ENCODE measurements at regions not wholly inside any gene's neighbourhood (a gene's known extent, or its start where the extent isn't known, plus 50 kb on each side); places are given as distances from the start of the nearest gene placed in this dataset.

DNA sequence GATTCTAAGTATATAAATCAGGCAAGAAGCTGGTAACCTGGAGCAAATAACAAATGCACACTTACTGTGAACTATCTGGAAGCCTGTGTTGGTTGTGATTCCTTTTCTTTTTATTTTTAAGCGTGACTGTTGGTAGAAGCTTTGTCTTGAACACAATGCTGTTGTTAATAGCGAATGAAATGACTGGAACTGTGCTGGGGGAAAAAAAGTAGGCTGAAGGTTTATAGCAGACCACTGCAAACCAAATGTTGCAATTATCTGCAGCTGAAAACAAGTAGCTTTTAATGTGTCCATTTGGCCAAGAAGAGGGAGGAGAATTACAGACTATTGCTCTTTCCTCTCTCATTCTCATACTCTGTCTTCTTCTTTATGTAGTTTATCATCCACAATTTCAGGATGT lies 184.5 kb upstream of the DNAJC19 start:
- no peak for TF ChIP-seq SETDB1 (IDR thresholded peaks at IDR 0.05; ENCODE audit: insufficient read length, low read length)
- TF ChIP-seq, protein P1, sequence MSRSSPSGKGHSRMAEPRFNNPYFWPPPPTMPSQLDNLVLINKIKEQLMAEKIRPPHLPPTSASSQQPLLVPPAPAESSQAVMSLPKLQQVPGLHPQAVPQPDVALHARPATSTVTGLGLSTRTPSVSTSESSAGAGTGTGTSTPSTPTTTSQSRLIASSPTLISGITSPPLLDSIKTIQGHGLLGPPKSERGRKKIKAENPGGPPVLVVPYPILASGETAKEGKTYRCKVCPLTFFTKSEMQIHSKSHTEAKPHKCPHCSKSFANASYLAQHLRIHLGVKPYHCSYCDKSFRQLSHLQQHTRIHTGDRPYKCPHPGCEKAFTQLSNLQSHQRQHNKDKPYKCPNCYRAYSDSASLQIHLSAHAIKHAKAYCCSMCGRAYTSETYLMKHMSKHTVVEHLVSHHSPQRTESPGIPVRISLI (tag by site-specific recombination; IDR thresholded peaks at IDR 0.05), result no peak
- TF ChIP-seq, protein P2, sequence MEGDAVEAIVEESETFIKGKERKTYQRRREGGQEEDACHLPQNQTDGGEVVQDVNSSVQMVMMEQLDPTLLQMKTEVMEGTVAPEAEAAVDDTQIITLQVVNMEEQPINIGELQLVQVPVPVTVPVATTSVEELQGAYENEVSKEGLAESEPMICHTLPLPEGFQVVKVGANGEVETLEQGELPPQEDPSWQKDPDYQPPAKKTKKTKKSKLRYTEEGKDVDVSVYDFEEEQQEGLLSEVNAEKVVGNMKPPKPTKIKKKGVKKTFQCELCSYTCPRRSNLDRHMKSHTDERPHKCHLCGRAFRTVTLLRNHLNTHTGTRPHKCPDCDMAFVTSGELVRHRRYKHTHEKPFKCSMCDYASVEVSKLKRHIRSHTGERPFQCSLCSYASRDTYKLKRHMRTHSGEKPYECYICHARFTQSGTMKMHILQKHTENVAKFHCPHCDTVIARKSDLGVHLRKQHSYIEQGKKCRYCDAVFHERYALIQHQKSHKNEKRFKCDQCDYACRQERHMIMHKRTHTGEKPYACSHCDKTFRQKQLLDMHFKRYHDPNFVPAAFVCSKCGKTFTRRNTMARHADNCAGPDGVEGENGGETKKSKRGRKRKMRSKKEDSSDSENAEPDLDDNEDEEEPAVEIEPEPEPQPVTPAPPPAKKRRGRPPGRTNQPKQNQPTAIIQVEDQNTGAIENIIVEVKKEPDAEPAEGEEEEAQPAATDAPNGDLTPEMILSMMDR (tag by site-specific recombination; IDR thresholded peaks at IDR 0.05), result no peak
- TF ChIP-seq ZNF423 (tag by site-specific recombination; IDR thresholded peaks at IDR 0.05), result no peak
- TF ChIP-seq, protein P3, sequence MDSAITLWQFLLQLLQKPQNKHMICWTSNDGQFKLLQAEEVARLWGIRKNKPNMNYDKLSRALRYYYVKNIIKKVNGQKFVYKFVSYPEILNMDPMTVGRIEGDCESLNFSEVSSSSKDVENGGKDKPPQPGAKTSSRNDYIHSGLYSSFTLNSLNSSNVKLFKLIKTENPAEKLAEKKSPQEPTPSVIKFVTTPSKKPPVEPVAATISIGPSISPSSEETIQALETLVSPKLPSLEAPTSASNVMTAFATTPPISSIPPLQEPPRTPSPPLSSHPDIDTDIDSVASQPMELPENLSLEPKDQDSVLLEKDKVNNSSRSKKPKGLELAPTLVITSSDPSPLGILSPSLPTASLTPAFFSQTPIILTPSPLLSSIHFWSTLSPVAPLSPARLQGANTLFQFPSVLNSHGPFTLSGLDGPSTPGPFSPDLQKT (IDR thresholded peaks at IDR 0.05; ENCODE audit: borderline replicate concordance, low read depth, low read length), result no peak
- no peak for TF ChIP-seq ZNF274 (IDR thresholded peaks at IDR 0.05; ENCODE audit: low read length)
- TF ChIP-seq ZNF274 (tag by site-specific recombination; IDR thresholded peaks at IDR 0.05; ENCODE audit: borderline replicate concordance), result no peak
- TF ChIP-seq SP2 (tag by site-specific recombination; IDR thresholded peaks at IDR 0.05), result no peak
- TF ChIP-seq SCRT2 (tag by site-specific recombination; IDR thresholded peaks at IDR 0.05), result no peak
- TF ChIP-seq, protein P4, sequence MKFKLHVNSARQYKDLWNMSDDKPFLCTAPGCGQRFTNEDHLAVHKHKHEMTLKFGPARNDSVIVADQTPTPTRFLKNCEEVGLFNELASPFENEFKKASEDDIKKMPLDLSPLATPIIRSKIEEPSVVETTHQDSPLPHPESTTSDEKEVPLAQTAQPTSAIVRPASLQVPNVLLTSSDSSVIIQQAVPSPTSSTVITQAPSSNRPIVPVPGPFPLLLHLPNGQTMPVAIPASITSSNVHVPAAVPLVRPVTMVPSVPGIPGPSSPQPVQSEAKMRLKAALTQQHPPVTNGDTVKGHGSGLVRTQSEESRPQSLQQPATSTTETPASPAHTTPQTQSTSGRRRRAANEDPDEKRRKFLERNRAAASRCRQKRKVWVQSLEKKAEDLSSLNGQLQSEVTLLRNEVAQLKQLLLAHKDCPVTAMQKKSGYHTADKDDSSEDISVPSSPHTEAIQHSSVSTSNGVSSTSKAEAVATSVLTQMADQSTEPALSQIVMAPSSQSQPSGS (tag by site-specific recombination; IDR thresholded peaks at IDR 0.05; ENCODE audit: low read depth), result no peak
- no peak for TF ChIP-seq ZNF792 (tag by site-specific recombination; IDR thresholded peaks at IDR 0.05)
- no peak for TF ChIP-seq MZF1 (tag by site-specific recombination; IDR thresholded peaks at IDR 0.05; ENCODE audit: borderline replicate concordance)
- TF ChIP-seq, protein P5, sequence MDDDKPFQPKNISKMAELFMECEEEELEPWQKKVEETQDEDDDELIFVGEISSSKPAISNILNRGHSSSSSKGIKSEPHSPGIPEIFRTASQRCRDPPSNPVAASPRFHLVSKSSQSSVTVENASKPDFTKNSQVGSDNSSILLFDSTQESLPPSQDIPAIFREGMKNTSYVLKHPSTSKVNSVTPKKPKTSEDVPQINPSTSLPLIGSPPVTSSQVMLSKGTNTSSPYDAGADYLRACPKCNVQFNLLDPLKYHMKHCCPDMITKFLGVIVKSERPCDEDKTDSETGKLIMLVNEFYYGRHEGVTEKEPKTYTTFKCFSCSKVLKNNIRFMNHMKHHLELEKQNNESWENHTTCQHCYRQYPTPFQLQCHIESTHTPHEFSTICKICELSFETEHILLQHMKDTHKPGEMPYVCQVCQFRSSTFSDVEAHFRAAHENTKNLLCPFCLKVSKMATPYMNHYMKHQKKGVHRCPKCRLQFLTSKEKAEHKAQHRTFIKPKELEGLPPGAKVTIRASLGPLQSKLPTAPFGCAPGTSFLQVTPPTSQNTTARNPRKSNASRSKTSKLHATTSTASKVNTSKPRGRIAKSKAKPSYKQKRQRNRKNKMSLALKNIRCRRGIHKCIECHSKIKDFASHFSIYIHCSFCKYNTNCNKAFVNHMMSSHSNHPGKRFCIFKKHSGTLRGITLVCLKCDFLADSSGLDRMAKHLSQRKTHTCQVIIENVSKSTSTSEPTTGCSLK (tag by site-specific recombination; IDR thresholded peaks at IDR 0.05), result no peak

Measured in HEK293 (cell line).